ENCODE measurements at regions not wholly inside any gene's neighbourhood (a gene's known extent, or its start where the extent isn't known, plus 50 kb on each side); places are given as distances from the start of the nearest gene placed in this dataset.

GRCh38 chr20:10761786-10762185, 88.0 kb upstream of the JAG1 start:
- Histone ChIP-seq H3K4me1 (ENCODE audit: low read length) (no peaks in the 10 kb centered on the region), H3K4me2 (ENCODE audit: low read length) (no peak overlapping the region), H2AFZ (ENCODE audit: low read depth, low read length) (no peak overlapping the region), H3K9ac (ENCODE audit: low read length) (no peak overlapping the region), H4K20me1 (ENCODE audit: insufficient read depth, low read length) (no peaks in the 10 kb centered on the region), H3K27ac (ENCODE audit: low read length) (no peak overlapping the region), H3K4me3 (ENCODE audit: low read length) (no peak overlapping the region), H3K36me3 (replicated peaks; ENCODE audit: low read depth, low read length) (no peaks in the 10 kb centered on the region), H3K9me3 (ENCODE audit: insufficient read depth, low read length) (no peaks in the 10 kb centered on the region), H3K79me2 (ENCODE audit: low read length) (no peaks in the 10 kb centered on the region), H3K27me3 (ENCODE audit: low read depth, low read length) (peaks cover 3% of the 10 kb centered on the region; the same call in 1 of the 2 replicates)
- TF ChIP-seq EZH2phosphoT487 (IDR thresholded peaks at IDR 0.05; ENCODE audit: low read depth) = no peak
- TF ChIP-seq CTCF (IDR thresholded peaks at IDR 0.05; ENCODE audit: low read depth, low read length) = no peak

DNA sequence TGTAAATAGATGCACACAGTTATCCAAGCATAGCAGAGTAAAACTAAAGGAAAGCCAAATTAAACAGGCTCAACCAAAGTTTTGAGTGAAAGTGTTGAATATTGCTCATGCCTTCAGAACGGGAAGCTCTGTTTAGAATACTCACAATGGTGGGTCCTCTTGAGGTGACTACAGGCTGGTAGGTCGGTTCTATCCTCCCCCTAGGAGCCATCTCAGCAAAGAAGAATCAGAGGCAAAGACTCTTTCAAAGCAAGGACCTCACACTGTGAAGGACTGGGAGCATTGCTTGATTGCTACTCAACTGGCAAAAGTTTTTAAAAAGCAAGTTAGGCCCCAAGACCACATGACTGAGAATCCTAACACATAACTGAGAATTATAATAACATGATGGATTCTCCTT, 88.4 kb upstream of the JAG1 start:
- Histone ChIP-seq H3K27me3 (ENCODE audit: low read depth, low read length) (peaks cover 3% of the 10 kb centered on the region; the same call in 1 of the 2 replicates), H2AFZ (ENCODE audit: low read depth, low read length) (no peak overlapping the region), H3K36me3 (replicated peaks; ENCODE audit: low read depth, low read length) (no peaks in the 10 kb centered on the region), H3K4me1 (ENCODE audit: low read length) (no peaks in the 10 kb centered on the region), H4K20me1 (ENCODE audit: insufficient read depth, low read length) (no peaks in the 10 kb centered on the region), H3K79me2 (ENCODE audit: low read length) (no peaks in the 10 kb centered on the region), H3K4me2 (ENCODE audit: low read length) (no peak overlapping the region), H3K9me3 (ENCODE audit: insufficient read depth, low read length) (no peaks in the 10 kb centered on the region), H3K9ac (ENCODE audit: low read length) (no peak overlapping the region), H3K4me3 (ENCODE audit: low read length) (no peak overlapping the region), H3K27ac (ENCODE audit: low read length) (no peak overlapping the region)
- TF ChIP-seq EZH2phosphoT487 (IDR thresholded peaks at IDR 0.05; ENCODE audit: low read depth) (no peak), CTCF (IDR thresholded peaks at IDR 0.05; ENCODE audit: low read depth, low read length) (no peak)

DNA sequence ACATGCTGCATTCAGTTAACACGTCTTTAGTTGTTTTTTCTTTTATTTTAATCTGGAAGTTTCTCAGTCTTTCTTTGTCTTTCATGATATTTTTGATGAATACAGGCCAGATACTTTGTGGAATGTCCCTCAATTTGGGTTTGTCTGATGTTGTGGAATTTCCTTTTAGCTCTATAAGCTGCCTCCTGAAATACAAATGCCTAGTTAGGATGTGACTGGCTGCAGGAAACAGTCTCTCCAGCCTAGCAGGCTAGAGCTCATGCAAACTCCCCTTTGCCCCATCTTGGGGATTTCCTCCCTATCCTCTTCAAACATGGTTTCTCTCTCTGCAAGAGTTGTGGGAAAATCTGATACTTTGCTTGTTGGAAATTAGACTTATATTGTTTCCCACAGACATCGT, 89.3 kb upstream of the JAG1 start:
- no peaks in the 10 kb centered on the region for H3K36me3 ChIP-seq (replicated peaks; ENCODE audit: low read depth, low read length)
- no peak overlapping the region for H3K27ac ChIP-seq (ENCODE audit: low read length)
- H3K9ac ChIP-seq (ENCODE audit: low read length) = no peak overlapping the region
- no peak for TF ChIP-seq CTCF (IDR thresholded peaks at IDR 0.05; ENCODE audit: low read depth, low read length)
- no peak for TF ChIP-seq EZH2phosphoT487 (IDR thresholded peaks at IDR 0.05; ENCODE audit: low read depth)
- peaks cover 3% of the 10 kb centered on the region; the same call in 1 of the 2 replicates for H3K27me3 ChIP-seq (ENCODE audit: low read depth, low read length)
- H3K4me2 ChIP-seq (ENCODE audit: low read length) = no peak overlapping the region
- H3K4me1 ChIP-seq (ENCODE audit: low read length) = no peaks in the 10 kb centered on the region
- no peaks in the 10 kb centered on the region for H4K20me1 ChIP-seq (ENCODE audit: insufficient read depth, low read length)
- H2AFZ ChIP-seq (ENCODE audit: low read depth, low read length) = no peak overlapping the region
- no peak overlapping the region for H3K4me3 ChIP-seq (ENCODE audit: low read length)
- no peaks in the 10 kb centered on the region for H3K9me3 ChIP-seq (ENCODE audit: insufficient read depth, low read length)
- no peaks in the 10 kb centered on the region for H3K79me2 ChIP-seq (ENCODE audit: low read length)

- H3K4me2 ChIP-seq (ENCODE audit: low read length) = no peak overlapping the region
- H3K79me2 ChIP-seq (ENCODE audit: low read length) = no peaks in the 10 kb centered on the region
- H3K4me3 ChIP-seq (ENCODE audit: low read length) = no peak overlapping the region
- TF ChIP-seq CTCF (IDR thresholded peaks at IDR 0.05; ENCODE audit: low read depth, low read length) = no peak
- no peak for TF ChIP-seq EZH2phosphoT487 (IDR thresholded peaks at IDR 0.05; ENCODE audit: low read depth)
- H3K9me3 ChIP-seq (ENCODE audit: insufficient read depth, low read length) = no peaks in the 10 kb centered on the region
- H3K27me3 ChIP-seq (ENCODE audit: low read depth, low read length) = no peaks in the 10 kb centered on the region
- no peak overlapping the region for H2AFZ ChIP-seq (ENCODE audit: low read depth, low read length)
- no peaks in the 10 kb centered on the region for H4K20me1 ChIP-seq (ENCODE audit: insufficient read depth, low read length)
- no peaks in the 10 kb centered on the region for H3K4me1 ChIP-seq (ENCODE audit: low read length)
- H3K9ac ChIP-seq (ENCODE audit: low read length) = no peak overlapping the region
- H3K27ac ChIP-seq (ENCODE audit: low read length) = no peak overlapping the region
- H3K36me3 ChIP-seq (replicated peaks; ENCODE audit: low read depth, low read length) = no peaks in the 10 kb centered on the region
Observed at GRCh38 chr20:10769700-10770099, 95.9 kb upstream of the JAG1 start.

All from OCI-LY3 (cell line).